ENCODE measurements at regions not wholly inside any gene's neighbourhood (a gene's known extent, or its start where the extent isn't known, plus 50 kb on each side); places are given as distances from the start of the nearest gene placed in this dataset.

DNA sequence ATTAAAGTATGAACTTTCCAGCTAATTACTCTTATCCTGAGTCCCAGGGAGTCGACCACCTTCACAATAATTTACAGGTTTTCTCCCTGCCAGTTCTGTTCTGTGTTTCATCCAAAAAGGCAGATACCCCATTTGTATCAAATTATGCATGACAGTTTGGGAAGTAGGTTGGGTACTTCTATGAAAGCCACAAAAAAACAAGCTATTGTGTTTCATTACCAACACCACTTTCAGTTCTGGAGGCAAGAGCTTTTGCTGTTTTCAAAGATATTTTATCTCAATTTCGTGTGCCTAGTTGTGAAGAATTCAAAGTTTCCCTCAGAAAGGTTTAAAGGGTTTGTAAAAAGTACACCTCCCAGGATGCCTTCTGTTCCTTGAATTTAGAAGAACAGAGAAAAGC, 557.4 kb downstream of the FLRT2 start:
- 51 to 62% methylated on average over 2 of the region's 2 CpGs for WGBS, 2 donors
- Histone ChIP-seq H3K9me3 (no peaks in the 10 kb centered on the region), H3K4me3 (replicated peaks in 1 of 3) (no peak overlapping the region), H3K27ac (no peak overlapping the region), H3K36me3 (no peaks in the 10 kb centered on the region), H3K4me1 (no peaks in the 10 kb centered on the region), H3K27me3 (no peaks in the 10 kb centered on the region)
- TF ChIP-seq CTCF (IDR thresholded peaks at IDR 0.05): no peak
- TF ChIP-seq POLR2A (IDR thresholded peaks at IDR 0.05): no peak
- DNase-seq: no peak
- intact Hi-C loops (cut with DNase I): no loop called here

DNA sequence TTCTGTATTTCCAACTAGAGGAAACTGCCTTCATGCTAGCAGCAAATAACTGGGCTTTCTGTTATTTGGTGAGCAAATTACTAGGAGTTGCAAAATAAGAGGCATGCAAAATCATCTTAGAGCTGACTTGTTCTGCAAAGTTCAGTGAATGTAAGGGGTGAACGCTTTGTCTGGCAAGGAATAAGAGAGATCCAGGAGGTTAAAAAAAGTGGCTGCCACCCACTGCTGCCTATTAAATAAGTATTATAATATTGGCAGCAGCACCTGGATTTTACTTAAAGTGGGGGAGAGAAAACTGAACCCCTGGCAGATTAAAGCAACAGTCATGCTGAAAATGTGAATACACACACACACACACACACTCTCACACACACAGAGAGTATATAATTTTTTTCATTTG, 557.0 kb downstream of the FLRT2 start:
- Histone ChIP-seq H3K9me3 (no peaks in the 10 kb centered on the region), H3K4me3 (replicated peaks in 1 of 3) (no peak overlapping the region), H3K4me1 (no peaks in the 10 kb centered on the region), H3K27ac (no peak overlapping the region), H3K27me3 (no peaks in the 10 kb centered on the region), H3K36me3 (no peaks in the 10 kb centered on the region)
- TF ChIP-seq POLR2A (IDR thresholded peaks at IDR 0.05) (no peak), CTCF (IDR thresholded peaks at IDR 0.05) (no peak)
- 21 to 37% methylated on average over 1 of the region's 1 CpG for WGBS, 2 donors
- no peak for DNase-seq
- intact Hi-C loops (cut with DNase I): no loop called here

DNA sequence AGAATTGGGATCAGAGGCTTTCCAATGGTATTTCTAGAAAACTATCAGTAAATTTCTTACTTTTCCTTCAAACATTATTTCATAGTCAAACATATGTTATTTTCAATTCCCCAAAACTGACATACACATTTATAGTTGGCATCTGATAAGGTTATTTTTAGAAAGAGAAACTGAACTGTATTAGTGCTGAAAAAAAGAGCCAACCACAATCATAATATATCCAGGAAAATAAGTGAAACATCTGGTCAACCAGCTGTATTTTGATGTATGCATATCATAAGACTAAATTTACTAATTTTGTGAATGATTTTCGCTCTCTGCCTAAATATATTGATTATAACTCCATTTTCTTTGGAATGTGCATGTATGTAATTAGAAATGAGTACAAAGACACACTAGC, 554.2 kb downstream of the FLRT2 start:
- H3K4me3 ChIP-seq (replicated peaks in 1 of 3): no peak overlapping the region
- 86 to 89% methylated on average over 1 of the region's 1 CpG for WGBS, 2 donors

GRCh38 chr14:86083616-86084015, 553.7 kb downstream of the FLRT2 start:
- Histone ChIP-seq H3K9me3 (no peaks in the 10 kb centered on the region), H3K4me3 (replicated peaks in 1 of 3) (no peak overlapping the region), H3K36me3 (no peaks in the 10 kb centered on the region), H3K4me1 (no peaks in the 10 kb centered on the region), H3K27ac (no peak overlapping the region), H3K27me3 (no peaks in the 10 kb centered on the region)
- DNase-seq: no peak
- intact Hi-C loops (cut with DNase I): no loop called here
- TF ChIP-seq CTCF (IDR thresholded peaks at IDR 0.05) (no peak), POLR2A (IDR thresholded peaks at IDR 0.05) (no peak)

More for the DNA sequence above, 554.2 kb downstream of the FLRT2 start:
- no peaks in the 10 kb centered on the region for H3K9me3 ChIP-seq
- no peak overlapping the region for H3K27ac ChIP-seq
- intact Hi-C loops (cut with DNase I): no loop called here
- H3K4me1 ChIP-seq: no peaks in the 10 kb centered on the region
- no peaks in the 10 kb centered on the region for H3K27me3 ChIP-seq
- no peaks in the 10 kb centered on the region for H3K36me3 ChIP-seq
- no peak for DNase-seq
- TF ChIP-seq CTCF (IDR thresholded peaks at IDR 0.05) (no peak), POLR2A (IDR thresholded peaks at IDR 0.05) (no peak)

DNA sequence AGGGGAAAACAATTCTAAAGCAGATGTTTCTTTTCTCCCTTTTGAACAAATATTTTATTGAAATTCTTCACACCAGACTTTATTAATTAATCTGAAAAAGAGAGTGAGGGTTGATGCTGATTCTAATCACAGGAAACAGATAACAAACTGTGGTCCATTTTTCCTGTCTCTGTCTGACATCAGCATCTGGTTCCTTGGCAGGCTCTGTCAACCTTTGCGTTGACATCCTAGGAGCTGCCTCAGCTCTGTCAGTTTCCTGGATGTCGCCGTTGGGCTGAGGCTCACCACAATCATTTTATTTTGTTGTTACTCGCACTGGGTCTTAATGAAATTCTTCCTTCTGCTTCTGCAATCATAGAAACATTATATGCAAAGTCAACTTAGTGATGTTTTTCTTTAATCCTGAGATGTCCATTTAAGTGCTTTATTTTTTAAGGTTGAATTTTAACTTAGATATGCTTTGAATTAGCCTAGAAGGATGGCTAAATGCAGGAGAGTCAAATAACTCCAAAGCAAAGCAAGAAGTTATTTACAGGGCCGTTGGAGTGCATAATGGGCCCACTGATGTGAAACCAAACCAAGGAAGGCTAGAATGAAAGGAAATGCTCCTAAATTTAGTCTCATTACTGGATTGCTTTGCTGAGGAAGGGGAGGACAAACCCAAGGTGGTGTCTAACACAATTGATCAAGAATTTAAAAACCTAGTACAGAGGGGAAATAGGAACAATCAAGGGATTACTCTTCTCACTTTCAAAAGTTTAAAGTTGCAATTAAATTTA, 542.4 kb downstream of the FLRT2 start:
- intact Hi-C loops (cut with DNase I): no loop called here
- Histone ChIP-seq H3K9me3 (no peaks in the 10 kb centered on the region), H3K36me3 (no peaks in the 10 kb centered on the region), H3K4me1 (no peaks in the 10 kb centered on the region), H3K4me3 (replicated peaks in 1 of 3) (no peak overlapping the region), H3K27ac (no peak overlapping the region), H3K27me3 (no peaks in the 10 kb centered on the region)
- no peak for TF ChIP-seq CTCF (IDR thresholded peaks at IDR 0.05)
- no peak for TF ChIP-seq POLR2A (IDR thresholded peaks at IDR 0.05)
- DNase-seq: no peak
- WGBS, 2 donors: 47 to 51% methylated on average over 5 of the region's 5 CpGs

Measured in thyroid gland (tissue), 4 donors.